ENCODE measurements at regions not wholly inside any gene's neighbourhood (a gene's known extent, or its start where the extent isn't known, plus 50 kb on each side); places are given as distances from the start of the nearest gene placed in this dataset.

GRCh38 chr14:44341116-44341515 lies 166.0 kb downstream of the FSCB start:
- H3K27ac ChIP-seq = no peak overlapping the region
- TF ChIP-seq ZFX (IDR thresholded peaks at IDR 0.05) (no peak), CTCF (conservative IDR thresholded peaks at IDR 0.05) (no peak)

DNA sequence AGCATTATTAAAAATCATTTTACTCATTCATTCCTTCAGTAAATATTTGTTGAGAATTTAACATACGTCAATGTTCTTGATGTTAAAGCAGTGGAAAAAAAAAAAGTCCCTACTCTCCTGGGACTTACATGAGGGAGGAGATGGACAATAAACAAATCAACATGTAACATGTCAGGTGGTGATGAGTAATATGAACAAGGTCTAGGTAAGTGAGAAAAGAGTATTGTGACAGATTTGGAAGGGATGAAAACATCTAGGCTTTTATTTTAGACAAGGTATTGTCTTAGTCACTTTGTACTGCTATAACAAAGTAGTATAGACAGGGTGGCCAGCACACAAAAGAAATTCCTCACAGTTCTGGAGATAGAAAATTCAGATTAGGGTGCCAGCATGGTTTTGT lies 167.2 kb downstream of the FSCB start:
- no peak overlapping the region for H3K27ac ChIP-seq
- TF ChIP-seq CTCF (conservative IDR thresholded peaks at IDR 0.05) = no peak
- TF ChIP-seq ZFX (IDR thresholded peaks at IDR 0.05) = no peak

GRCh38 chr14:44339231-44339630 lies 167.9 kb downstream of the FSCB start:
- TF ChIP-seq CTCF (conservative IDR thresholded peaks at IDR 0.05) (no peak), ZFX (IDR thresholded peaks at IDR 0.05) (no peak)
- H3K27ac ChIP-seq = no peak overlapping the region

DNA sequence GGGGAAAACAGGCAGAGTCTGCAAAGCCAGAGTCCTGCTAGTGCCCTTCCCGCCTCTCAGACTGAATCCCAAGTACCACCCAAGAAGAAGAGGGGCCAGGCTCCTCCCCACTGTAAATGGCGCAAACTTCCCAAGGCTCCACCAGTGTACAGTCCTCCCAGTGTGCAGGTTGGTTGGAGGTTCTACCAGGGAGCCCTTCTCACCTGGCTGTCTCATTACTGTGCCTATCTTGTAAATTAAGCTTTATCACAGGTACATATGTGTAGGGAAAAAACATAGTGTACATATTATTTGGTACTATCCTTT lies 189.7 kb downstream of the FSCB start:
- TF ChIP-seq CTCF (conservative IDR thresholded peaks at IDR 0.05) (no peak), ZFX (IDR thresholded peaks at IDR 0.05) (no peak)
- H3K27ac ChIP-seq = no peak overlapping the region

DNA sequence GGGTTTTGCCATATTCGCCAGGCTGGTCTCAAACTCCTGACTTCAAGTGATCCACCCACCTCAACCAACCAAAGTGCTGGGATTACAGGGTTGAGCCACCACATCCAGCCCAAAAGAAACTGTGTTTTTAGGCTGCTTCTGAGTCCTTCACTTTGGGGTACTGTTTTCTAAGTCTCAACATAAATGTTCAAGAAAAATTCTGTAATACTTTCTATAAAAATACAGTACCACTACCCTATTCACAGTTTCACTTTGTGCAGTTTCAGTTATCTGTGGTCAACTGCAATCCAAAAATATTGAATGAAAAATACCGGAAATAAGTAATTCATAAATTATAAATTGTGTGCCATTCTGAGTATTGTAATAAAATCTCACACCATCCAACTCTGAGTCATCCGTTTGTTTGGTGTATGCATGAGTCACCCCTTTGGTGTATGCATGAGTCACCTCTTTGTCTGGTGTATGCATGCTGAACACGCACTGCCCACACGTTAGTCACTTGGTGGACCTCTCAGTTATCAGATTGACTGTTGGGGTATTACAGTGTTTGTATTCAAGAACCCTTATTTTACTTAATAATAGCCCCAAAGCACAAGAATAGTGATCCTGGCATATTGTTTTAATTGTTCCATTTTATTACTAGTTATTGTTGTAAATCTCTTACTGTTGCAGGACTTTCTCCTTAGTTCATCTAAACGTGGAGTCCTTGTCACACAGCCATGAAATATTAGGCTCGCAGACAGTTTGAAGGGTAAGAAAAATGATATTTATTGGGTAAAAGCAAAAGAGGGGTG lies 190.2 kb downstream of the FSCB start:
- no peak for TF ChIP-seq ZFX (IDR thresholded peaks at IDR 0.05)
- no peak for TF ChIP-seq CTCF (conservative IDR thresholded peaks at IDR 0.05)
- H3K27ac ChIP-seq = no peak overlapping the region

GRCh38 chr14:44309331-44309730 lies 197.8 kb downstream of the FSCB start:
- no peak overlapping the region for H3K27ac ChIP-seq
- TF ChIP-seq ZFX (IDR thresholded peaks at IDR 0.05) = no peak
- no peak for TF ChIP-seq CTCF (conservative IDR thresholded peaks at IDR 0.05)

DNA sequence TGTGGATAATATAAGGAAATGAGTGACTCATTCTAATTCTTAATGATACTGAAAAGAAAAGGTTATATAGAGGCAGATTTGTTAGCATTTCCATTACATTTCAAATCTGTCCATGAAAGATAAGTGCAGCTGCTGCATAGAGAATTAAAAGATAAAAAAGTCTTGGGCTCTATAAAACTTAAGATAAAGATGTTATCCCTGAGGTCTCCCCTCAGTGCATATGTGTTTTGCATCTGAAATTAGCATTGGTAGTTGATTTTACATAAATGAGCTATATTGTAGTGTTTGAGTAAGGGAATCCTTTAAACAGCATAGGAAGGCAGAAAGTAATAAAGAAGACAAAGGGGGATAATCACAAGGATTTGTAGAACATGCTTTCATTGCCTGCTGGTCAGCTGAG lies 206.2 kb downstream of the FSCB start:
- no peak overlapping the region for H3K27ac ChIP-seq
- TF ChIP-seq CTCF (conservative IDR thresholded peaks at IDR 0.05) = no peak
- TF ChIP-seq ZFX (IDR thresholded peaks at IDR 0.05) = no peak
